Cerebellar cortex (tissue), 1 donor: ENCODE measurements at regions not wholly inside any gene's neighbourhood (a gene's known extent, or its start where the extent isn't known, plus 50 kb on each side); places are given as distances from the start of the nearest gene placed in this dataset.
"Not testable (repeated sequence)": the region's sequence is repeated elsewhere in the genome, so short reads cannot be mapped to it uniquely, and the experiment has no call there.

Experiments used
- DNase-seq: peaks from one replicate; pipeline ENCODE4 v3.0.0-alpha.2; 2015; ENCODE audit warnings: low spot score

- not testable (repeated sequence) for DNase-seq
These were observed 221.6 kb downstream of the FOXD4L6 start for GRCh38 chr9:40906879-40907278.

GRCh38 chr9:40892315-40892714 is 236.2 kb downstream of the FOXD4L6 start:
- DNase-seq: not testable (repeated sequence)

GRCh38 chr9:40885858-40886257 is 242.6 kb downstream of the FOXD4L6 start:
- DNase-seq: not testable (repeated sequence)

- DNase-seq: not testable (repeated sequence)
These were observed 243.5 kb downstream of the FOXD4L6 start for GRCh38 chr9:40884902-40885490.

- DNase-seq: no peak
These were observed 244.2 kb downstream of the FOXD4L6 start for GRCh38 chr9:40884072-40884901.

- not testable (repeated sequence) for DNase-seq
These were observed 244.9 kb downstream of the FOXD4L6 start for GRCh38 chr9:40883423-40884071.

- not testable (repeated sequence) for DNase-seq
These were observed 254.7 kb downstream of the FOXD4L6 start for GRCh38 chr9:40873753-40874295.

- DNase-seq: not testable (repeated sequence)
These were observed 260.0 kb downstream of the FOXD4L6 start for GRCh38 chr9:40868437-40868836.
